Keratinocyte (primary cell): ENCODE measurements at regions not wholly inside any gene's neighbourhood (a gene's known extent, or its start where the extent isn't known, plus 50 kb on each side); places are given as distances from the start of the nearest gene placed in this dataset.

ENCODE experiments used
- EZH2 ChIP-seq: IDR thresholded peaks from one replicate; pipeline ENCODE4 v1.6.1; 2012; ENCODE audit warnings: inconsistent platforms, mild to moderate bottlenecking, low read length, moderate library complexity
- TF ChIP-seq, protein P1 (sequence below), 3 experiments: IDR thresholded peaks in 1 of 3; conservative IDR thresholded peaks in 1 of 3; optimal IDR thresholded peaks in 1 of 3; 2 replicates in 2 of 3; 3 replicates in 1 of 3; pipeline versions ENCODE3 to v1.5.1; 2011; ENCODE audit warnings: low read length in 3 of 3, mild to moderate bottlenecking in 3 of 3, moderate library complexity in 2 of 3, control low read depth in 1 of 3, inconsistent platforms in 1 of 3; ENCODE audit not compliant: insufficient read depth in 2 of 3; ENCODE audit errors: extremely low read depth in 1 of 3

DNA sequence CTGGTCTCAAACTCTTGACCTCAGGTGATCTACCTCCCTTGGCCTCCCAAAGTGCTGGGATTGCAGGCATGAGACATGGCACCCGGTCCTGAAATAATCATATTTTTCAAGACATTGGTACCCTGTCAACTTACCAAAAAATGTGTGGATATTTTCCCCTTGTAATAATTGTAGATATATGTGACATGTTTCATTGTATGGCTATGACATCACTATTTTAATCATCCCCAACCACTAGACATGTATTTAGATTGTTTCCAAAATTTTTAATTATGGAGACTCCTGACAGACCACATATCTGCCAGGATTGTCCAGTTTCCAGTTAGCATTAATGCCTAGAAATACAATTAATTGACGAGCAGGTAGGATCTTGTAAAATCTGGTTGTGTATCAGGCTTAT lies 96.7 kb upstream of the NEGR1 start:
- no peak for TF ChIP-seq EZH2
- TF ChIP-seq, protein P1, sequence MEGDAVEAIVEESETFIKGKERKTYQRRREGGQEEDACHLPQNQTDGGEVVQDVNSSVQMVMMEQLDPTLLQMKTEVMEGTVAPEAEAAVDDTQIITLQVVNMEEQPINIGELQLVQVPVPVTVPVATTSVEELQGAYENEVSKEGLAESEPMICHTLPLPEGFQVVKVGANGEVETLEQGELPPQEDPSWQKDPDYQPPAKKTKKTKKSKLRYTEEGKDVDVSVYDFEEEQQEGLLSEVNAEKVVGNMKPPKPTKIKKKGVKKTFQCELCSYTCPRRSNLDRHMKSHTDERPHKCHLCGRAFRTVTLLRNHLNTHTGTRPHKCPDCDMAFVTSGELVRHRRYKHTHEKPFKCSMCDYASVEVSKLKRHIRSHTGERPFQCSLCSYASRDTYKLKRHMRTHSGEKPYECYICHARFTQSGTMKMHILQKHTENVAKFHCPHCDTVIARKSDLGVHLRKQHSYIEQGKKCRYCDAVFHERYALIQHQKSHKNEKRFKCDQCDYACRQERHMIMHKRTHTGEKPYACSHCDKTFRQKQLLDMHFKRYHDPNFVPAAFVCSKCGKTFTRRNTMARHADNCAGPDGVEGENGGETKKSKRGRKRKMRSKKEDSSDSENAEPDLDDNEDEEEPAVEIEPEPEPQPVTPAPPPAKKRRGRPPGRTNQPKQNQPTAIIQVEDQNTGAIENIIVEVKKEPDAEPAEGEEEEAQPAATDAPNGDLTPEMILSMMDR (optimal IDR thresholded peaks at IDR 0.05 in 1 of 3, IDR thresholded peaks at IDR 0.05 in 1 of 3, conservative IDR thresholded peaks at IDR 0.05 in 1 of 3; ENCODE audit: extremely low read depth in 1 of 3, insufficient read depth in 2 of 3, low read length in 3 of 3) = no peak
